SU-DHL-6 (cell line): ENCODE measurements at regions not wholly inside any gene's neighbourhood (a gene's known extent, or its start where the extent isn't known, plus 50 kb on each side); places are given as distances from the start of the nearest gene placed in this dataset.

Experiments used
- H2AFZ ChIP-seq: fragments of 200-600 bp; sonication (generic); 2 replicates; pipeline ENCODE4 v1.6.1; 2014; ENCODE audit warnings: low read depth, mild to moderate bottlenecking, moderate library complexity, mixed read lengths, antibody characterized with exemption, low read length; ENCODE audit not compliant: severe bottlenecking
- H3F3A ChIP-seq: fragments of 200-600 bp; shearing (Covaris generic); 2 replicates; pipeline ENCODE4 v1.6.0; 2016; ENCODE audit warnings: antibody characterized with exemption, mild to moderate bottlenecking; ENCODE audit not compliant: insufficient read depth
- H3K27ac ChIP-seq: fragments of 200-600 bp; sonication (generic); 2 replicates; pipeline ENCODE4 v1.5.1; 2016; ENCODE audit warnings: low read depth, mild to moderate bottlenecking, low read length, moderate library complexity, mixed read lengths
- H3K27me3 ChIP-seq: fragments of 200-600 bp; sonication (generic), shearing (Covaris generic); 2 replicates; pipeline ENCODE4 v1.6.0; 2014; ENCODE audit warnings: mild to moderate bottlenecking, low read length
- H3K36me3 ChIP-seq: fragments of 200-600 bp; sonication (generic); 2 replicates; pipeline ENCODE4 v1.6.1; 2014; ENCODE audit warnings: mild to moderate bottlenecking, low read length, mixed read lengths
- H3K4me2 ChIP-seq: fragments of 300-600, 200-600 bp; shearing (Covaris generic), sonication (generic); 2 replicates; pipeline ENCODE4 v1.6.0; 2014; ENCODE audit warnings: low read length, low read depth, mild to moderate bottlenecking; ENCODE audit not compliant: poor library complexity, severe bottlenecking
- H3K4me3 ChIP-seq: fragments of 200-600 bp; sonication (generic); 2 replicates; pipeline ENCODE4 v1.5.1; 2014; ENCODE audit warnings: antibody characterized with exemption, low read length, mild to moderate bottlenecking, mixed read lengths; ENCODE audit not compliant: insufficient read depth, poor library complexity, severe bottlenecking
- H3K79me2 ChIP-seq: fragments of 200-600 bp; sonication (generic); 2 replicates; pipeline ENCODE4 v1.6.1; 2014; ENCODE audit warnings: mild to moderate bottlenecking, low read length, moderate library complexity; ENCODE audit not compliant: insufficient read depth
- H3K9ac ChIP-seq: fragments of 200-600 bp; sonication (generic); 2 replicates; pipeline ENCODE4 v1.7.0; 2014; ENCODE audit warnings: mild to moderate bottlenecking, low read length
- H3K9me2 ChIP-seq: fragments of 200-600 bp; sonication (generic); replicated peaks from 2 replicates; pipeline ENCODE4 v1.6.1; 2014; ENCODE audit warnings: low read length; ENCODE audit not compliant: insufficient read depth
- H3K9me3 ChIP-seq: fragments of 200-600 bp; sonication (generic); 2 replicates; pipeline ENCODE4 v1.6.1; 2014; ENCODE audit warnings: low read length, mixed read lengths; ENCODE audit not compliant: insufficient read depth
- H4K20me1 ChIP-seq: fragments of 200-600 bp; sonication (generic); 2 replicates; pipeline ENCODE4 v1.6.1; 2014; ENCODE audit warnings: low read depth, mild to moderate bottlenecking, antibody characterized with exemption, low read length, moderate library complexity, mixed read lengths
- EZH2phosphoT487 ChIP-seq: fragments of 200-600 bp; sonication (generic), shearing (Covaris generic); conservative IDR thresholded peaks from 2 replicates; pipeline ENCODE4 v1.6.1; 2018; ENCODE audit warnings: mild to moderate bottlenecking, antibody characterized with exemption, low read length, moderate library complexity, mixed read lengths
- TF ChIP-seq, protein P1 (sequence below): fragments of 200-600 bp; sonication (generic); IDR thresholded peaks from one replicate; pipeline ENCODE4 v1.5.1; 2017; ENCODE audit warnings: antibody characterized with exemption, mild to moderate bottlenecking, low read length, moderate library complexity; ENCODE audit not compliant: insufficient read depth, poor library complexity, severe bottlenecking

DNA sequence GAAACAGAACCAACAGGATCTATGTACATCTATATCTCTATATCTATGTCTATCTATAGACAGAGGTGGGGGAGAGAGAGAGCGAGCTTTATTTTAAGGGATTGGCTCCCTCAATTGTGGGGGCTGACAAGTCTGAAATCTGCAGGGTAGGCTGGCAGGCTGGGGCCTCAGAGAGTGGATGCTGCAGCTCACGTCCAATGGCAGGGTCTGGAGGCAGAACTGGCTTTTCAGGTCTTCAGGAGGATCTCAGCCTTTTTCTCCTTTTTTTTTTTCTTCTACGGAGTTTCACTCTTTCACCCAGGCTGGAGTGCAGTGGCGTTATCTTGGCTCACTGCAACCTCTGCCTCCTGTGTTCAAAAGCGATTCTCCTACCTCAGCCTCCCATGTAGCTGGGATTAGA, 77.2 kb downstream of the ARL4C start:
- no peak overlapping the region for H2AFZ ChIP-seq
- H3K9me2 ChIP-seq, result no peaks in the 10 kb centered on the region
- no peak overlapping the region for H3K9ac ChIP-seq
- no peak overlapping the region for H3K4me3 ChIP-seq
- no peaks in the 10 kb centered on the region for H3K9me3 ChIP-seq
- no peaks in the 10 kb centered on the region for H3K79me2 ChIP-seq
- no peaks in the 10 kb centered on the region for H3K27me3 ChIP-seq
- no peaks in the 10 kb centered on the region for H3F3A ChIP-seq
- H3K4me2 ChIP-seq, result no peak overlapping the region
- H3K27ac ChIP-seq, result no peak overlapping the region
- TF ChIP-seq, protein P1, sequence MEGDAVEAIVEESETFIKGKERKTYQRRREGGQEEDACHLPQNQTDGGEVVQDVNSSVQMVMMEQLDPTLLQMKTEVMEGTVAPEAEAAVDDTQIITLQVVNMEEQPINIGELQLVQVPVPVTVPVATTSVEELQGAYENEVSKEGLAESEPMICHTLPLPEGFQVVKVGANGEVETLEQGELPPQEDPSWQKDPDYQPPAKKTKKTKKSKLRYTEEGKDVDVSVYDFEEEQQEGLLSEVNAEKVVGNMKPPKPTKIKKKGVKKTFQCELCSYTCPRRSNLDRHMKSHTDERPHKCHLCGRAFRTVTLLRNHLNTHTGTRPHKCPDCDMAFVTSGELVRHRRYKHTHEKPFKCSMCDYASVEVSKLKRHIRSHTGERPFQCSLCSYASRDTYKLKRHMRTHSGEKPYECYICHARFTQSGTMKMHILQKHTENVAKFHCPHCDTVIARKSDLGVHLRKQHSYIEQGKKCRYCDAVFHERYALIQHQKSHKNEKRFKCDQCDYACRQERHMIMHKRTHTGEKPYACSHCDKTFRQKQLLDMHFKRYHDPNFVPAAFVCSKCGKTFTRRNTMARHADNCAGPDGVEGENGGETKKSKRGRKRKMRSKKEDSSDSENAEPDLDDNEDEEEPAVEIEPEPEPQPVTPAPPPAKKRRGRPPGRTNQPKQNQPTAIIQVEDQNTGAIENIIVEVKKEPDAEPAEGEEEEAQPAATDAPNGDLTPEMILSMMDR, result no peak
- no peak for TF ChIP-seq EZH2phosphoT487
- no peaks in the 10 kb centered on the region for H4K20me1 ChIP-seq
- H3K36me3 ChIP-seq, result no peaks in the 10 kb centered on the region

DNA sequence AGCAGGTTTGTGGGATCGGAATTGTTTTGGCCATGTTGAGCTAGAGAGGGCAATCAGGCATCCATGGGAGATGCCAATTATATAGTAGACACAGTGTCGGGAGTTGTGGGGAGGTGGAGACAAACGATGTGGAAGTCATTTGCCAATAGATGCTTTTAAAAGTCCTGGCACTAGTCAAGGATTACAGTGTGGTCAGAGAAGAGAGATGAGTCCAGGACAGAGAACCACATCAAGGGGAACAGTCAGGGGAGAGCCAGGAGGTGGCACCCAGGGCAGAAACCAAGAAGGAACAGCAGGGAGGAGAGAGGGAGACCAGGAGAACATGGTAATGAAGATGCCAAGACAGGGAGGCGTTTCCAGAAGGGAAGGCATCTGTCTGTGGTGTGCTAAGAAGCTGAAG, 81.2 kb downstream of the ARL4C start:
- no peaks in the 10 kb centered on the region for H3K9me2 ChIP-seq
- H3K36me3 ChIP-seq, result no peaks in the 10 kb centered on the region
- no peaks in the 10 kb centered on the region for H3F3A ChIP-seq
- no peaks in the 10 kb centered on the region for H3K9me3 ChIP-seq
- H3K27ac ChIP-seq, result no peak overlapping the region
- no peak overlapping the region for H3K4me2 ChIP-seq
- no peak overlapping the region for H3K4me3 ChIP-seq
- H3K9ac ChIP-seq, result no peak overlapping the region
- no peaks in the 10 kb centered on the region for H3K27me3 ChIP-seq
- no peaks in the 10 kb centered on the region for H4K20me1 ChIP-seq
- H3K79me2 ChIP-seq, result no peaks in the 10 kb centered on the region
- no peak overlapping the region for H2AFZ ChIP-seq
- TF ChIP-seq EZH2phosphoT487, result no peak
- TF ChIP-seq, protein P1, result no peak

DNA sequence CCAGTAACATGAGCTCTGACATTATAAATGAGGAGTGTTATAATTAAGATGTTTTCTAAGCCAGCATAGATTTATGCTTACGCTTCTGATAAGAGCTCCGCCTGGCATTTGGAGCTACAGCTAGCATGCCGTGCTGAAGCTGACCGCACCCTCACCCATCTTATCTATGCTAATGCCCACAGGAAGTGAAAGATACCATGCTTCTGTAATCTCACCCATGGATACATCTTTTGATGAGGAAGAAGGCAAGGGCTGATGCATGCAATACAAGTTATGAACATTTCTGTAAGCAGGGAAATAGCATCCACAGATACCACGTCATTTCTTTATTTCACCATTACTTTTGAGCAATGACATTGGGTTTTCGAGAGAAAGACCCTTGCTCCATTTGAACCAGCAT, 82.3 kb downstream of the ARL4C start:
- no peak overlapping the region for H2AFZ ChIP-seq
- no peak overlapping the region for H3K9ac ChIP-seq
- no peak overlapping the region for H3K4me2 ChIP-seq
- no peaks in the 10 kb centered on the region for H3F3A ChIP-seq
- no peaks in the 10 kb centered on the region for H3K27me3 ChIP-seq
- H3K4me3 ChIP-seq, result no peak overlapping the region
- H3K79me2 ChIP-seq, result no peaks in the 10 kb centered on the region
- no peaks in the 10 kb centered on the region for H3K9me3 ChIP-seq
- no peaks in the 10 kb centered on the region for H3K9me2 ChIP-seq
- no peak overlapping the region for H3K27ac ChIP-seq
- no peaks in the 10 kb centered on the region for H3K36me3 ChIP-seq
- H4K20me1 ChIP-seq, result no peaks in the 10 kb centered on the region
- TF ChIP-seq, protein P1, result no peak
- TF ChIP-seq EZH2phosphoT487, result no peak

DNA sequence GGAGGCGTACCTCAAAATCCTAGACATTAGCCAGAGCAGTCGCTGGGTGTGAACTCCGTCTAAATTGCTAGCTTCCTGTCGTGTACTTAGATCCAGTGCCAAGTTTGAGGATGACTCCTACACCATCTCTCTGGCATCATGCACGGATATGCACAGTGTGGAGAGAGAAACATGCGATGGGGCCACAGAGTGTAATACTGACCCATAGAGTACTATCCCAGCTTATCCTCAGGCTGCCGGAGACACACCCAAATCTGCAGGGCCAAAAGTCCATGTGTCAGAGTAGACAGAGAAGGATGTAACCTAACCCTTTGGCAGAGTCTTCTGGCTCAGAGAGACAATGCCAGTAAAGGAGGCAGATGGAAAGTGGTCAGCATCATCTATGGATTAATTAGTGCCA, 84.2 kb downstream of the ARL4C start:
- Histone ChIP-seq H3K9me2 (no peaks in the 10 kb centered on the region), H3F3A (no peaks in the 10 kb centered on the region), H3K36me3 (no peaks in the 10 kb centered on the region), H4K20me1 (no peaks in the 10 kb centered on the region), H3K27me3 (no peaks in the 10 kb centered on the region), H3K9ac (no peak overlapping the region), H3K27ac (no peak overlapping the region), H3K4me2 (no peak overlapping the region), H3K4me3 (no peak overlapping the region), H3K79me2 (no peaks in the 10 kb centered on the region), H3K9me3 (no peaks in the 10 kb centered on the region), H2AFZ (no peak overlapping the region)
- TF ChIP-seq, protein P1, result no peak
- no peak for TF ChIP-seq EZH2phosphoT487
